GM06990 (cell line): ENCODE measurements at regions not wholly inside any gene's neighbourhood (a gene's known extent, or its start where the extent isn't known, plus 50 kb on each side); places are given as distances from the start of the nearest gene placed in this dataset.

ENCODE experiments used
- DNase-seq: peaks from one replicate; pipeline ENCODE4 v3.0.0-alpha.2; 2011; ENCODE audit not compliant: insufficient read length; ENCODE audit errors: extremely low read depth
- H3K27me3 ChIP-seq: replicated peaks from 2 replicates; pipeline ENCODE4 v1.6.0; 2011; ENCODE audit warnings: low read length; ENCODE audit not compliant: control insufficient read depth, insufficient read depth
- H3K36me3 ChIP-seq: 2 replicates; pipeline ENCODE4 v1.5.1; 2011; ENCODE audit warnings: low read length; ENCODE audit not compliant: control insufficient read depth, insufficient read depth
- H3K4me3 ChIP-seq: replicated peaks from 2 replicates; pipeline ENCODE4 v1.5.1; 2011; ENCODE audit warnings: low read depth, mild to moderate bottlenecking, control low read depth, low read length
- TF ChIP-seq, protein P1 (sequence below): IDR thresholded peaks from 2 replicates; pipeline ENCODE4 v1.5.1; 2011; ENCODE audit warnings: low read length, control low read depth, mild to moderate bottlenecking, inconsistent platforms; ENCODE audit not compliant: insufficient read depth, poor library complexity, severe bottlenecking

DNA sequence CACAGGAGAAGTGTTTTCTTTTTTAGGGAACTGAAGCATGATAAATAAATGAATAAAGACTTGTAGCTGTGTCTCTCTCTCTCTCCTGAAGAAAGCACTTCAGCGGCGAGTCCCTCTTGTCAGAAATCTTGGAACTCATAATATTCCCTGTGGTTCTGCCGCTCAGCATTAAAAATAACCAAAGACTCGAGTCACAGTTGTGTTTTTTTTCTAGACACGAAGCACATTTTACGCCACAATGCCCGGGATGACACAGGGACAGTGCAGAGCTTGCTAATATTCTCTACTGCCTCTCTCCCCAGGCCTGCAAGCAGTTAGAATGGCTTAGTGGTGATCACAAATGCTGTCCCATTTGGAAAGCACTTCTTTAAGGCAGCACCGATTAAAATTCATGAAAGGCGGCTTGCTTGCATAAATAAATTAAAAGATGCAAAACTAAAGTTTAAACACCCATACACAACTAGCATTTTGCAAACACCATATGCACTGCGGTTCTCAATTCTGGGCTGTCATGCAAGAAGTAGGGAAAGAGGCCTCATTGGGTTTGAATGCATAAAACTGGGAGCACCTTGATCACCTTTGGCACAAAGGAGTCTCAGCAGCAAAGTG, 597.4 kb downstream of the SOX6 start:
- no peak overlapping the region for H3K4me3 ChIP-seq
- TF ChIP-seq, protein P1, sequence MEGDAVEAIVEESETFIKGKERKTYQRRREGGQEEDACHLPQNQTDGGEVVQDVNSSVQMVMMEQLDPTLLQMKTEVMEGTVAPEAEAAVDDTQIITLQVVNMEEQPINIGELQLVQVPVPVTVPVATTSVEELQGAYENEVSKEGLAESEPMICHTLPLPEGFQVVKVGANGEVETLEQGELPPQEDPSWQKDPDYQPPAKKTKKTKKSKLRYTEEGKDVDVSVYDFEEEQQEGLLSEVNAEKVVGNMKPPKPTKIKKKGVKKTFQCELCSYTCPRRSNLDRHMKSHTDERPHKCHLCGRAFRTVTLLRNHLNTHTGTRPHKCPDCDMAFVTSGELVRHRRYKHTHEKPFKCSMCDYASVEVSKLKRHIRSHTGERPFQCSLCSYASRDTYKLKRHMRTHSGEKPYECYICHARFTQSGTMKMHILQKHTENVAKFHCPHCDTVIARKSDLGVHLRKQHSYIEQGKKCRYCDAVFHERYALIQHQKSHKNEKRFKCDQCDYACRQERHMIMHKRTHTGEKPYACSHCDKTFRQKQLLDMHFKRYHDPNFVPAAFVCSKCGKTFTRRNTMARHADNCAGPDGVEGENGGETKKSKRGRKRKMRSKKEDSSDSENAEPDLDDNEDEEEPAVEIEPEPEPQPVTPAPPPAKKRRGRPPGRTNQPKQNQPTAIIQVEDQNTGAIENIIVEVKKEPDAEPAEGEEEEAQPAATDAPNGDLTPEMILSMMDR = no peak

DNA sequence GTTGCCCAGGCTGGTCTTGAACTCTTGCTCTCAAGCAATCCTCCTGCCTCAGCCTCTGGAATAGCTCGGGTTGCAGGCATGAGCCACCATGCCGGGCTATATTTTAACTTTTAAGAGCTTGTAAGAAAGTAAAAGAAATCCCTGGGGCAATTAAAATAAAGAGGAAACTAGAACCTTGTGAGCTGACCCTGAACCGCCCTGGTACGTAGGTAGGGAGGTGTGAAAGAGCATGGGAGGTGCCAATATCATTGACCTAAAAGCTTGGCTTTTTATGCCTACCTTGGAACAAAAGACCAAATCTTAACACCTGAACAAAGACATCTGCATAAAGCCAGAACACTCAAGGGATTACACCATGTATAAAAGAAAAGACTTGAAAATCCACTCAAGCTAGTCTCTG, 595.1 kb downstream of the SOX6 start:
- TF ChIP-seq, protein P1 = no peak
- no peak overlapping the region for H3K4me3 ChIP-seq
- DNase-seq = no peak
- no peaks in the 10 kb centered on the region for H3K36me3 ChIP-seq
- no peaks in the 10 kb centered on the region for H3K27me3 ChIP-seq

More for the DNA sequence above, 597.4 kb downstream of the SOX6 start:
- no peaks in the 10 kb centered on the region for H3K27me3 ChIP-seq
- no peaks in the 10 kb centered on the region for H3K36me3 ChIP-seq
- DNase-seq = no peak

DNA sequence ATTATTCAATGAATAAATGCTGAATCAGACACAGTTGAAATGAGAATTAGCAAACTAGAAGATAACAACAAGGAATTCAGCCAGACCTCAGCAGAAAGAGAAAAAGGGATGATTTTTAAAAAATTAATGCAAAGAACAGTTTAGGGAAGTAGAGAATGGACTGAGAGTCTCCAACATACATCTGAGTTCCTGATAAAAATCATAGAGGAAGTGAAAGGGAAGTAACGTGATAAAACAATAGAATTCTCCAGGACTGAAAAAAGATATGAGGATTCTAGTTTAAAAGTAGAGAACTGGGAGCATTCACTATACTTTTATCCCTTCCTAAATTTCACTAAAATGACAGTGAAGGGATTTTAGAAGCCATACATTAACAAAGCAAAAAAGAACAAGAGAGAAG, 592.0 kb downstream of the SOX6 start:
- DNase-seq = no peak
- Histone ChIP-seq H3K27me3 (no peaks in the 10 kb centered on the region), H3K4me3 (no peak overlapping the region), H3K36me3 (no peaks in the 10 kb centered on the region)
- TF ChIP-seq, protein P1 = no peak

- no peak for DNase-seq
- Histone ChIP-seq H3K27me3 (no peaks in the 10 kb centered on the region), H3K36me3 (no peaks in the 10 kb centered on the region), H3K4me3 (no peak overlapping the region)
- TF ChIP-seq, protein P1 = no peak
Observed at GRCh38 chr11:15764948-15765347, 591.4 kb downstream of the SOX6 start.

- no peak for DNase-seq
- no peaks in the 10 kb centered on the region for H3K27me3 ChIP-seq
Observed at GRCh38 chr11:15765530-15765929, 590.8 kb downstream of the SOX6 start.

More at GRCh38 chr11:15765530-15765929, 590.8 kb downstream of the SOX6 start:
- no peak overlapping the region for H3K4me3 ChIP-seq
- no peaks in the 10 kb centered on the region for H3K36me3 ChIP-seq
- TF ChIP-seq, protein P1 = no peak
